Upper lobe of left lung (tissue), 6 donors: ENCODE measurements at regions not wholly inside any gene's neighbourhood (a gene's known extent, or its start where the extent isn't known, plus 50 kb on each side); places are given as distances from the start of the nearest gene placed in this dataset.
A peak's percentile ranks its signal among the peaks of the same experiment; 100 is the strongest.

Source experiments
- ATAC-seq, 2 donors: fragments of 200-7000 bp; cut with Tn5 transposase; one replicate each; pipeline ENCODE4 v1.9.1; 2022; ENCODE audit warnings: mild to moderate bottlenecking in 2 of 2, moderate library complexity in 2 of 2; ENCODE audit not compliant: low FRiP score in 2 of 2
- DNase-seq, 2 donors: peaks; one replicate each; pipeline ENCODE4 v3.0.0-alpha.2; 2019 to 2020
- H3K27ac ChIP-seq, 4 donors: fragments of 200-600 bp; sonication (generic); one replicate each; pipeline ENCODE4 v1.5.1; 2016 to 2019
- H3K27me3 ChIP-seq, 4 donors: fragments of 200-600 bp; sonication (generic); one replicate each; pipeline ENCODE4 v1.5.1; 2017 to 2019
- H3K36me3 ChIP-seq, 4 donors: fragments of 200-600 bp; sonication (generic); one replicate each; pipeline ENCODE4 v1.5.1; 2016 to 2019
- H3K4me1 ChIP-seq, 4 donors: fragments of 200-600 bp; sonication (generic); one replicate each; pipeline ENCODE4 v1.5.1; 2018 to 2019
- H3K4me3 ChIP-seq, 4 donors: fragments of 200-600 bp; sonication (generic); one replicate each; pipeline ENCODE4 v1.5.1; 2017 to 2019; ENCODE audit warnings: mild to moderate bottlenecking in 2 of 4, moderate library complexity in 1 of 4
- H3K9me3 ChIP-seq, 4 donors: fragments of 200-600 bp; sonication (generic); one replicate each; pipeline ENCODE4 v1.5.1; 2018 to 2019
- CTCF ChIP-seq, 6 experiments: fragments of 450-650 bp in 4 of 6; fragments of 200-600 bp in 2 of 6; sonication (generic) in 2 of 6; IDR thresholded peaks; one replicate each; pipeline ENCODE4 v1.5.1; 2016 to 2019; ENCODE audit warnings: antibody characterized with exemption in 6 of 6
- EP300 ChIP-seq, 4 donors: sonication (generic); formaldehyde crosslinking; IDR thresholded peaks; one replicate each; pipeline ENCODE4 v1.5.1; 2017; ENCODE audit warnings: antibody characterized with exemption in 4 of 4, control low read depth in 2 of 4
- POLR2A ChIP-seq, 4 donors: fragments of 450-650 bp; IDR thresholded peaks; one replicate each; pipeline ENCODE4 v1.5.1; 2016 to 2017; ENCODE audit warnings: antibody characterized with exemption in 4 of 4, mild to moderate bottlenecking in 2 of 4
- POLR2AphosphoS5 ChIP-seq, 2 donors: sonication (generic); formaldehyde crosslinking; IDR thresholded peaks; one replicate each; pipeline ENCODE4 v1.5.1; 2017; ENCODE audit warnings: antibody characterized with exemption in 2 of 2
- WGBS, 2 donors: methylation state at CpG; one replicate each; pipeline ENCODE4 v1.1.5; 2017 to 2018; 5-methylcytosine and 5-hydroxymethylcytosine counted together
- donor health status: DM: no; HTN: no; CAD: no; lungs with moderate emphysema.
- donor health status: DM: no; HTN: yes; CAD: no; lungs with severe emphysema.

- 76 to 83% methylated on average over 3 to 6 of the region's 6 CpGs for WGBS, 2 donors
- H3K27ac ChIP-seq, result no peak overlapping the region
- no peaks in the 10 kb centered on the region for H3K36me3 ChIP-seq
- DNase-seq (peak in 1 of 2 donors; percentile 51), ATAC-seq (peak in 1 of 2 donors; percentile 69)
- H3K4me3 ChIP-seq, result no peak overlapping the region
- H3K4me1 ChIP-seq, result no peaks in the 10 kb centered on the region
- TF ChIP-seq EP300 (IDR thresholded peaks at IDR 0.05) (no peak), POLR2AphosphoS5 (IDR thresholded peaks at IDR 0.05) (no peak), CTCF (IDR thresholded peaks at IDR 0.05) (no peak), POLR2A (IDR thresholded peaks at IDR 0.05) (no peak)
- H3K9me3 ChIP-seq, result no peaks in the 10 kb centered on the region
- no peaks in the 10 kb centered on the region for H3K27me3 ChIP-seq
Measured at GRCh38 chr16:62392698-62393097, 356.5 kb upstream of the CDH8 start.

- no peaks in the 10 kb centered on the region for H3K36me3 ChIP-seq
- H3K27me3 ChIP-seq, result no peaks in the 10 kb centered on the region
- no peak overlapping the region for H3K4me3 ChIP-seq
- no peaks in the 10 kb centered on the region for H3K4me1 ChIP-seq
- no peaks in the 10 kb centered on the region for H3K9me3 ChIP-seq
- DNase-seq, result no peak
- peak in 1 of 2 donors; percentile 37 for ATAC-seq
- 79 to 90% methylated on average over 8 of the region's 8 CpGs for WGBS, 2 donors
- H3K27ac ChIP-seq, result no peak overlapping the region
- TF ChIP-seq CTCF (IDR thresholded peaks at IDR 0.05) (no peak), POLR2A (IDR thresholded peaks at IDR 0.05) (no peak), EP300 (IDR thresholded peaks at IDR 0.05) (no peak), POLR2AphosphoS5 (IDR thresholded peaks at IDR 0.05) (no peak)
Measured at GRCh38 chr16:62391940-62392339, 355.7 kb upstream of the CDH8 start.

GRCh38 chr16:62391134-62391533 lies 354.9 kb upstream of the CDH8 start:
- Histone ChIP-seq H3K9me3 (no peaks in the 10 kb centered on the region), H3K36me3 (no peaks in the 10 kb centered on the region), H3K4me3 (no peak overlapping the region), H3K27me3 (no peaks in the 10 kb centered on the region), H3K4me1 (no peaks in the 10 kb centered on the region), H3K27ac (no peak overlapping the region)
- TF ChIP-seq POLR2A (IDR thresholded peaks at IDR 0.05) (no peak), EP300 (IDR thresholded peaks at IDR 0.05) (no peak), POLR2AphosphoS5 (IDR thresholded peaks at IDR 0.05) (no peak), CTCF (IDR thresholded peaks at IDR 0.05) (no peak)
- ATAC-seq, result no peak
- no peak for DNase-seq
- WGBS, 2 donors, result 85 to 100% methylated on average over 1 of the region's 1 CpG

GRCh38 chr16:62390214-62390613 lies 354.0 kb upstream of the CDH8 start:
- H3K9me3 ChIP-seq, result no peaks in the 10 kb centered on the region
- no peak for TF ChIP-seq POLR2A (IDR thresholded peaks at IDR 0.05)
- no peak for TF ChIP-seq EP300 (IDR thresholded peaks at IDR 0.05)
- no peak for TF ChIP-seq POLR2AphosphoS5 (IDR thresholded peaks at IDR 0.05)
- no peak for TF ChIP-seq CTCF (IDR thresholded peaks at IDR 0.05)
- H3K36me3 ChIP-seq, result no peaks in the 10 kb centered on the region
- H3K27ac ChIP-seq, result no peak overlapping the region
- ATAC-seq, result no peak
- DNase-seq, result no peak
- H3K27me3 ChIP-seq, result no peaks in the 10 kb centered on the region
- H3K4me3 ChIP-seq, result no peak overlapping the region
- H3K4me1 ChIP-seq, result no peaks in the 10 kb centered on the region

GRCh38 chr16:62386411-62386810 lies 350.2 kb upstream of the CDH8 start:
- no peak for DNase-seq
- no peaks in the 10 kb centered on the region for H3K36me3 ChIP-seq
- H3K9me3 ChIP-seq, result no peaks in the 10 kb centered on the region
- TF ChIP-seq CTCF (IDR thresholded peaks at IDR 0.05), result no peak
- TF ChIP-seq EP300 (IDR thresholded peaks at IDR 0.05), result no peak
- no peak for TF ChIP-seq POLR2A (IDR thresholded peaks at IDR 0.05)
- no peak for TF ChIP-seq POLR2AphosphoS5 (IDR thresholded peaks at IDR 0.05)
- H3K27me3 ChIP-seq, result no peaks in the 10 kb centered on the region
- H3K27ac ChIP-seq, result no peak overlapping the region
- H3K4me1 ChIP-seq, result no peaks in the 10 kb centered on the region
- ATAC-seq, result no peak
- 71 to 86% methylated on average over 5 of the region's 5 CpGs for WGBS, 2 donors
- no peak overlapping the region for H3K4me3 ChIP-seq
